GM21717 (cell line): ENCODE measurements at regions not wholly inside any gene's neighbourhood (a gene's known extent, or its start where the extent isn't known, plus 50 kb on each side); places are given as distances from the start of the nearest gene placed in this dataset.

Source experiments
- ATAC-seq: cut with Tn5 transposase; IDR thresholded peaks from one replicate; pipeline ENCODE4 v1.9.1; 2021; ENCODE audit warnings: mild to moderate bottlenecking, moderate library complexity; ENCODE audit not compliant: unreplicated experiment

DNA sequence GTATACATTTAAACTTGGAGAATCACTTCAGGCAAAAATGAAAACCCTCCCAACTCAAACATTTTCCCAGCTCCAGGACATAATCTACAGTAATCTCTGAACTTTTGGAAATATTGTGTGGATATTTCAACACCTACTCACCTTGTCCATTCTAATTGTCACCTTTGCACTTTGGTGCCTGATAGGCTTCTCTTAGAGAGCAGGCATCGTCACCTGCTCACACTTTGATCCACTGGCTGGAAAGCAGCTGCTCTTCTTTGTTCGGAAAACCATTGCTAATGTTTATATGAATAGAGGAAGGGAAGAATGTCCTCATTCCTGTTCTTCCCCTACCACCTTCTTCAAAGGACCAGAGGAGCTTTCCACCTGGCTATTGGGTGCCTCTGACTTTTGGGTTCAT lies 411.2 kb downstream of the FGF9 start:
- ATAC-seq, result no peak

DNA sequence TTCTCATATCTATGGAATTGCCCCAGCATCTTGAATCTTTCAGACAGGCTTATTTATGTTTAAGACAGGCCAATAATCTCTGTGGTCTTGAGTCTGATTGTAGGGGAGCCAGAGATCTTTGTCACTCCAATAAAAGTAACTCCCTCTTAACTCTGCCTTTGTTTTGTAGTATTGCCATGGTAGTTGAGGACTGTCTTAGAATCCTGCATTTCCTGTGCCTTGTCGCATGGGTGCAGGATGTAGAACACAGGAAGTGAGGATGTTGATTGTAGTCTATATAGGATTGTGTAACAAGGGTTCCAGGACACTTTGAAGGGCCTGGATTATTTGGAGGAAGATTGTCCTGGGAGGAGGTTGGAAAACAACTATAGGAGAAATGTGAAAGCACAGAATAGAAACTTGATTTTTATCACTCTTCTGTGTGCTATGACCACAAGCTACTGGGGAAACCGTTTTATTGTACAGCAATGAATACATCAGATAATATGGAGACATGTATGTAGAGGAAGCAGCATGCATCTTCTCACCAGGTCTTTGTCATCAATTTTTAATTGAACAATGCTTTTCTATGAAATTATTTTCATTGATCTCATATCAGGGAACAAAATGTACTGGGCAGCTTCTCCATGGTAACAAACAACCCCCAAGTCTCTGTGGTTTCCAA lies 411.7 kb downstream of the FGF9 start:
- no peak for ATAC-seq

DNA sequence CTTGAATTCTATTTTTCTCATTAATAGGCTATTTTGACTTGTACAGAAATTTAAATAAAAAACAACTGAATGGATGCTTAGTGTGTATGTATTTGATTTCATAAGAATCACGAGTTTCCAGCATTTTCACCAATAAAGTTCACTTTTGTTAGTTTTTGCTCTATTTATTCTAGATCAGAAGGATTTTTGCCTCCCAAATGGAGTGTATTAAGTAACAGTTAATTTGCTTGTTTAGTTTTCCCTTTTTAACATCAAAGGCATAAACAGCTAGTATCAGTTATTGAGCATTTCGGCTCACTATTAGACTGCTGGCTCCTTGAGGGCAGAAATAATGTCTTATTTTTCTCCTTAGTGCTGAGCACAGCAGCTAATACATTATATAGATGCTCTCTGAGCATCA lies 414.1 kb downstream of the FGF9 start:
- ATAC-seq, result no peak

DNA sequence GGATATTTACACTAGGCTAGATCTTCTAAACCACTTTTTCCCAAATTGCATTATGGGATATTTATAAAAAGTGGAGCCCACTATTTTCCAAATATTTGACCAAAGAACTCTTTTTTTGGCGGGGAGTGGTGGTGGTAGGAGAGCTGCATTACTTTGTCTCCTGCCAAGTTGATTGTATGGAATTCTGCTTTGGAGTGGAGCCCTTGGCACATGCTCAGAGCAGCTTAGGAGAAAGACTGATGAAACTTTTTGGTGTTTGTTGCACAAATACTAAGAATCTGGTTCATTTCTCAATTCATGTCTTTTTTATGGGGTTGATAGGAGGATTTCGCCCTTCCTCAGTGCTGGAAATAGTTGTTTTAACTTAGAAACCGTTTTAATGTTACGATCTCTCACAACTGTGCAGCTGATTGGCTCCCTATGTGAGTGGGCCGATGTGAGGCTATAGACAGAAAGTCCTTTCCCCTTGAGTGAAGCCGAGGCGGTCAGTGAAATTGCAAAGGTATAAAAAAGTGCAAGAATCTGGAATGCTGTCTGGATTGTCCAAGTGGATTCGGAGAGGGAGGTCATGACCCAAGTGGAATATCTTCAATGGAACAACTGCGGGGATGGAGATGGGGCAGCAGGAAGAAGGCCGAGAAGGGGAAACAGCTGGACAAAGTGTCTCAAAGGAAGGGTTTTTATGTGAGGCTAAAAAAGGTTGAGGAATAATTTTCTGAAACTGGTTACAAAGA lies 415.9 kb downstream of the FGF9 start:
- ATAC-seq, result no peak

DNA sequence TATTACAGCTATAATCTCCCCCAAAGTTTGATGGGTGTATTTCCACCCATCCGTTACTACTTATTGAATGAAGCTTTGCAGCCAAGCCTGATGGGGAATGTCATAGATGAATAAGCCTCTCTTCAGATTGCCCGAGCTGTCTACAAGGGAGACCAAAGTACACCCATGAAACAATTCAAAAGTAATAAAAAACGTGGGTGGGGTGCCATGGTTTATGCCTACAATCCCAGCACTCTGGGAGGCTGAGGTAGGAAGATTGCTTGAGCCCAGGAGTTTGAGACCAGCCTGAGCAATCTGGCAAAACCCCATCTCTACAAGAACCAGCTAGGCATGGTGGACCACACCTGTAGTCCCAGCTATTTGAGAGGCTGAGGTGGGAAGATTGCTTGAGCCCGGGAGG lies 419.2 kb downstream of the FGF9 start:
- ATAC-seq, result no peak

DNA sequence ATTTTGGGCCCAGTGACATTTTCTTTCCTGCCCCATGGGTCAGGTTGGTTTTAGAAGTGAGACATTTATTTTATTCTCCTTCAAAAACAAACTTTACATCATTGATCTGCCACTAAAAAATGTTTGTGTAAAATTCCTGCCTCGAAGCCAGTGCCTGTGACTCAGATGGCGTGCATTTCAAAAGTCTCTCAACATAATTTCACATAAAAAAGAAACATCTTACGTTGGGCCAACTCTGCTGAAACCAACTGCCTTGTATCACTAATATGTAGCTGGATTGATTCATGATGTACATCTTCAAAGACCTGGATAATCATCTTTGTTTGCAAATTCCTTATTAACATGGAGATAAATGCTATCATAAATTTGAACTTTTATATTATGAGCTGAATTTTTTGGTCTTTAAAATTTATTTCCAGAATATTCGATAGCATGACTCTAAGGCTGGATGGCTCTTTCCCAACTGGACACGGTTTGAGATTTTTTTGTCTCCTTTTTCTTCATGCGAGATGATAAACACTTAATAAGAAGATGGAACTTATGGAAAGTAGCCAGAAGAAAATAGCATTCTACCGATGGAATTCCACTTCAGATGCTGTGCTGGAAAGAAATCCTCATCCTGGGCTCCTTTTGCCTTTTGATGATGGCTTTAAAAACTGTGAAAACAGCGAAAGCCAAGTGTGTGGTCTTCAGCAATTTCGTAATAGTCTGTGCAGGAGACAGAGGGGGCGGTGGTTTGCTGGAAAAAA lies 420.5 kb downstream of the FGF9 start:
- ATAC-seq, result no peak

DNA sequence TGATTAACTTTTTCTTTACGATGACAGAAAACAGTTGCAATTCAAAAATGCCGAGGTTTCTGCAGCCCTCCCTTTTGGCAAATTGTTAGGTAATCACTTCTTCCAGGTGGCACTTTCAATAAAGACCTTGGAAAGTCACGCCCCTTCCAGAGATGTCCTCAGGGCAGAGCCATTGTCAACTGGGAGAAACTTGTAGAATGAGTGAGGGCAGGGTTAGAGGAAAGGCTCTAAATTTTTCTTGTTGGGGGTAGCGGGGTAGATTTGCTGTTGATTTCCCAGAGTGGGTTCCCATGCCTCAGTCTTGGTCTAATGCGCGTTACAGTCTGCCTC lies 421.1 kb downstream of the FGF9 start:
- no peak for ATAC-seq

DNA sequence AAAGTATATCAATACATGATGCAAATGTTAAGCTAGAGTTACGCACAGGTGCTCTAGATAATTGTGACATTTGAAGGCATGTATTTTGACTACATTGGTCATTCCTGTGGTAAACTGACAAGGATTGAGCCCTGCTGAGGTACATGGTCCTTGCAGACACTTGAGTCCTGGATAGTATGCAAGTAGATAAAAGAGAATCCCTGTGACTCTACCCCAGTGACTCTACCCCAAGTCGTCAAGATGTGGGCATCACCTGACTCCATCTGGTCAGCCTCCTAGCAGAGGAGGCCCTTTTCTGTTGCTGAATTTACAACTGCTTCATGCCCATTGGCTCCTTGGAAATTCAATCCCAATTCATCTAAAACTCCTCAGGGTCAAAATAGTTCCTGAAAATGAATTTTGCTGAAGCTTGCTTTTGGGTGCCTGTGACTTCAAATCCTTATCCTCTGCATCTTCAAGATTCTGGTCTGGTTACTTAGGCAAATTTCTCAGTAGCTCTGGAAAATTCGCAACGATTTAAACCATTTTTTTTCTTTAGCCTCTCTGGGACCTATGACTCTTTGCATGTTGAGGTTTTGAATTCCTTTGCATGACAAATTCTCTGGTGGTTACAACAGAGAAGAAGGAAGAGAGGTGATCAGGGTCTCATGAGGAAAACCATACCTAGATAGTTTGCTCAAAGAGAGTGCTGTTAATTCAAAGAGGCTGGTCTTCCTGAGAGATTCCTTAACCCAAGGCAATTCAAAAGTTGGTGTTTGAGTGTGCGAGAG lies 422.1 kb downstream of the FGF9 start:
- no peak for ATAC-seq

DNA sequence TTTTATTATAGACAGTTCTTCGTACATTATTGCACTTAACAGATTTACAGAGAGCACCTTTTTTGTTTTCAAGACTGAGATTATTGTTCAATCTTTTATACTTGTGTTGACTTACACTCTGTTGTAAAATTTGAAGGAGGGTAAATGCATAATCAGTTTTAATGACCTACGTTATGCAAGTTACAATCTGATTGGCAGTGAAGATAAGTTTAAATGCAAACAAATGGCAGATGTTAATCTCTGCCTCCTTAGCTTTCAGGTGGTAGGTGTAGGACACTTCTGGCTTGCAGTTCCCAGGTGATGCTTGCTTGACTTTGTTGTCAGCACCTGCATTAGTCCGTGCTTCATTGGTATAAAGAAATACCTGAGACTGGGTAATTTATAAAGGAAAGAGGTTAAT lies 424.9 kb downstream of the FGF9 start:
- ATAC-seq, result no peak

DNA sequence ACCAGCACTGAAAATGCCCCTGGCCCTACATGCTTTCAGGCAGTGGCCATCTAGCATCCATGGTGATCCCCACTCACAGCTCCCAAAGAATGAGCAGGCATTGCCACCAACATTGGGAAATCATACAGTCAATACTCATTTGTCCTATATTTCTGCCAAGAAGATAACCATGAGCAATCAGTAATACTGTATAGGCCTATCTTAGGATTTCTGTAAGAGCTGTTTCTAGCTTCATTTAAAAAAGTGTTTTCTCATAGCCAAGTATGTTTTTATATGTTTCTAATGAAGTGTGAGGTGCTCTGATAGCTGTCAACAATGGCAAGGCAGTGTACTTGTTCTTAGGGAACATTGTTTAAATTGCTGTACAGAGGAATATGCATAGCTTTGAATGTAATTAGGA lies 428.7 kb downstream of the FGF9 start:
- ATAC-seq, result no peak

DNA sequence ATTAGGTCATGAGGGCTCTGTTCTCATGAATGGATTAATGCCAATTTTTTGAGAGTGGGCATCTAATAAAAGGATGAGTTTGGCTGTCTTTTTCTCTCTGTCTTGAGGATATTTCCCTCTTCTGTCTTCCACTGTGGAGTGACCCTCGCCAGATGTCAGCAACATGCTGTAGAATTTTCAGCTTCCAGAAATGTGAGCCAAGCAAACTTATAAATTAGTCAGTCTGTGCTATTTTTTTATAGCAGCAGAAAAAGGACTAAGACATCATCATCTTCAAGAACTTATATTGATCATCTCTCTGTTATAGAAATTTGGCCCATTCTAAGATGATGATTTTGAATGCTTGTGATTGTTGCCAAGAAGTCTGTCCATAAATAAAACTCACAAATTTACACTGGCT lies 431.4 kb downstream of the FGF9 start:
- ATAC-seq, result no peak

DNA sequence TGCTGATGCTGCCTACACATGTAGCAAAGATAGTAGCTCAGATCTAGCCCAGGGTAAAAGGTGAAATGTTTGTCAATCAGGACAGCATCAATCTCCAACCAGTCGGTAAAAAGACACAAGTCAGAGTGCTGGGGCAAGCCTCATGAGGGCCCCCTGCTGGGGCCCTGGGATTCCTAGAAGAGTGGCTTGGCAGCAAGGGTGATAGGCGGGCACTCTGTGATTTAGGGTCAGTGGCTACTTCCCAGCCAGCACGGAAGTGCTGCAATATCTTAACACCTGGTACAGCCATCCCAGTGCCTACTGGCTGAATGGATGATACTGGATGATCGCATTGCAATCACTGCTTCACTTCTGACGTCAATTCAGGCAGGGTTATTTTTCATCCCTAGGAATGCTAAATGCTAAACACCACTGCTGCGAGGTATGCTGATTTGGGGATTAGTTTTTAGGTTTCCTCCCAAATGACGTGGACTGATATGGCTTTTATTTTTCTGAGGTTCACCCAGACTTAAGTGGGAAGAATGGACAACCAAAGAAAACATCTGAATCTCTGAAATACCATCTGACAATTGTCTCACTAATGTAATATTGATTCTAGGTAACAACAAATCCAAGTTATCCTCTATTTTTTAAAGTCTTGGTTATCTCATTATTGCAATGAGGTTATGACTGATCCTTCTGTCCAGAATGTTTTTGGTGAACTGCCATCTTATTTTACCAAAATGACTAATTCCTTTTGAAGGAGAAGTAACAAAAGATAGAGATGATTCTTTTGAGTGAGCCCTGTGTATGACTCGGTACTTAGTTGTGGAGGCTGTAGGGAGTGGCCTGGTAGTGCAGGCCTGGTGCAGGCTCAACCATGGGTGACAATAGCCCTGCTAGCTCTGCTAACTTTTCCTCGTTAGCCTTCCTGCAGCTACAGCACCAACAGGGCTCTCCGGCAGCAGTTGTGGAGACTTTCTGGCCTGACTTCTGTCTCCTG lies 432.5 kb downstream of the FGF9 start:
- no peak for ATAC-seq

DNA sequence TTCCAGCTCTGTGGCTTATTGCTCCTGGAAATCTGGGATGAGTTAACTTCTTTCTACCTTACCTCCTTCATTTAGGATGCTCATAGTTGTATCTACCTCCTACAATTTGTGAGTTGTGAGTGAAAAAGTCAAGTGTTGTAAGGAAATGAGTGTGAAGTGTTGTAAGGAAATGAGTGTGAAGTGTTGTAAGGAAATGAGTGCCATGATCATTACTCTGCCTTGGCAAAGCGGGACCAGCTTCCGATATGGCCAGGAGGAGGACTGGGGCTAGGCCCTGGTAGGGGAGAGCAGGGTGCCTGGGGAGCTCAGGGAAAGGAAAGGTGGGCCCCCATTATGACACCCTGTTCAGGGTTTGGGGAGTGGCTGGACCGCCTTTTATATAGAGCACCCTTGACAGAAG lies 435.2 kb downstream of the FGF9 start:
- ATAC-seq, result no peak

DNA sequence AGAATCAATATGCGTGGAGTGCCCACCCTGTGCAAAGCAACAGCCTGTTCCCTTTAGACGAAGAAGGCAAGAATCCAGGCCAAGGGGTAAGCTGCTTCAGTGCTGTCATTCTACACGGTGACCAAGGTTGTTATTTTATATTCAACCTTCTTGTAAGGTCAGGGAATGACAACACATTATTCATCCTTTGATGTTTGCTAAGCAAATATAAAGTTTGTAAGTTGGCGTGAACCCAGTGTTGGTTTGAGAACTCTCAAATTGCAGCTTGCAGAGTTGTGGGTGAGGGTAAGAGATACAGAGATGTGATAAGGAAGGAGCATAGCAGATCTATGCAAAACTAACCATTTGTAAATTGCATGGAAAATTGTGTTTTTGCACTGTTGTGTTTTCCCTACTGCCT lies 436.7 kb downstream of the FGF9 start:
- ATAC-seq, result no peak

DNA sequence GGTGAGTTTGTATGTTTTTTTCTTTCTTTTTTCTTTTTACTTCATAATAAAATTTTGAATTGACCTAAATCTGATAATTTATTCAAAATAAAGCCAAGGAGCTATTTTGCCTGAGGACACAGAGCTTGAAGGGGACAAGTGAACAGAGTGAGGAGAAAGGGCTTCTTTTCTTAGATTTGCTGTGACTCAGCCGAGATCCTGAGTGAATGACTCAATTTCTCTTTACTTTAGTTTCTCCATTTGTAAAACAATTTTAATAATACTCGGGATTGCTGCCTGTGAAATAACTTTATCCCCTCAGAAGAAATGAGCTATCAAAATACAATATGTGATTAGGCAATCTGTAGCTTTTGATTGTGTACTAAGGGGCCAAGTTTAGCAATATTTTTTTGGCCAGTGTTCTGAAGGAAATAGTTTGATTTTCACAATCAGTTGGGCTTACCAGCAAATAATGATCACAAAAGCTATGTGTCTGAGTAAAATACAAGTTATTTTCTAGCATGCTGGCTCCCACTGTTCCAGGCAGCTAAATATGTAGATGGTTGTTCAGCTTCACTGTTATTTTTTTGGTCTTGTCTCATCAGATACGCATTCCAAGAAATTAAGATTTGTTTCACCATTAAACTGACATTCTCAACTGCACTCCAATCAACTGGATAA lies 437.5 kb downstream of the FGF9 start:
- no peak for ATAC-seq

DNA sequence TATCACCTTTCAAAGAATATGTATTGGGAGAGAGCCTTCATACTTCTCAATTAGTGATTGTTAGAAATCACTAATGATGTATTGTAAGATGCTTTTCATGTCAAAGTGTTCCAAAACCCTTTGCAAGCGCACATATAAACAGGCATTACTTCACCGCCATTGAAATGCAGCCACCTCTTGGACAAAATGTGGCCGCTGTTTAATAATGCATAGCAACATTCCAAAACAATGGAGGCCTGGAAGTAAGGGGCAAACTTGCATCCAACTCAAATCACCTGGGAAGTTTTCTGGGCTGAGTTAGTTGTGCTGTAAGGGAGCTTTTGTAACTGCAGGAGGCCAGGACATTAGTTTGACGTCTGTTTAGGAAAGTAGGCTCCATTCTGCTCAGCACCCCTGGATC lies 438.1 kb downstream of the FGF9 start:
- ATAC-seq, result no peak

DNA sequence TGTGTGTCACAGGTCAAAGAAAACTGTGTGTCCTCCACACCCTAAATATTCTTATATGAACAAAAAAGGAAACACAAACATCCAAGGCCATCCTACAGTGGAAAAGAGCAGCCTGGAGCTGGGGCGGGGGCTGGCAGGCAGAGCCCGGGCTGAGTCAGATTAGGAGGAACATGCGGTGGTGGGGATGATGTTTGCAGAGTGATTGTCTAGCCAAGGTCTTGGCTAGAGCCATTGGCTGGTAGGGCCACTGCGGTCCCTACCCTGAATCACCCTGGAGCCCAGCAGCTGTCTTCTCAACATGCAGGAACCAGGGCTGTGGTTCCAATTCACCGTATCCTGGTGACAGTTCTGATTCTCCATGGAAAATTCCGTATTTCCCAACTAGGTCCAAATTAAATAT lies 439.5 kb downstream of the FGF9 start:
- ATAC-seq, result no peak

DNA sequence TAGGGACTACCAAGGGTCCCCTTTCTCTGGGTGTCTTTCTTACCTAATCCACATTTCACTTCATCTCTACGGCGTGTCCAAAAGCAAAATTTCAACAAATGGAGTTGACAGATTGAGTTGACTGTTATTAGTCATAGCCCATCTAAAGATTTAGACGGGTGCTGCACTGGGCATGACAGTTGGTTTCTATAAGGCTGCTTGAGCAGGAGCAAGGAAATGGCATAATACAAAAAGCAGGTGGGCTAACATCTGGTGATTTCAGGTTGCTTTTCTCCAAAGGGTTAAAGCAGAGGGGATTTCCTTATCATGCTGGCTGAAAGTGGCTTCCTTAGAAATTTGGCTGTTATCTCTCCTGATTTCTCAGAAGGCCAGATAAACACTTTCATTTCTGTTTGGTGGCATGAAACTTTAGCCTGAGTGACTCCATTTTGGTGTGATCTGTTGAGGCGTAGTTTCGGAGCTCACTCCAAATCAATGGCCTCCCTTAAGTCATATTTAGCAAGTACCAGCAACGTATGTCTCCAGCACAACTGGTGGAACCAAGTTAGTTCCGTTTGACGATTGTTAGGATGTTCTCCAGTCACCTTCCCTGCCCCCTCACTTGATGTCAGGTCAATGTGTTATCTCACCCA lies 440.4 kb downstream of the FGF9 start:
- ATAC-seq, result no peak

DNA sequence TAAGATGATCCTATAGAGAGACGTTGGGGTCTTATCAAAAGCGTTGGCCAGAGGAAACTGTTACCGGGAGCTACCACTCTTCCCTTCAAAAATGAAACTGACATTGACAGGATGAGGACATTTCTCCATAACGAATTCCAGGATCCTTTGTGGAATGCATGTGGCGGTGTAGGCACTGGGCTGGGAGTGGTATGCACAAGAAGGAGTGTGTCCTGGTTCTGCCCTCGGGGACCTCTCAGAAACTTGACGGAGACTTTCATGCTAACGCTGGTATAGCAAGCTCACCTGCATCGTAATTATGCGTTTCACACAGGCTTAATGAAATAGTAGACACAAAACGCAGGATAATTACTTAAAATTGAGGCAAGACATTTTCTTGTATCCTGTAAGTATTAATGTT lies 441.1 kb downstream of the FGF9 start:
- no peak for ATAC-seq
